HEK293T (cell line): ENCODE measurements at regions not wholly inside any gene's neighbourhood (a gene's known extent, or its start where the extent isn't known, plus 50 kb on each side); places are given as distances from the start of the nearest gene placed in this dataset.

Source experiments
- ARNT ChIP-seq: fragments of 450-650 bp; IDR thresholded peaks from 2 replicates; pipeline ENCODE4 v1.6.1; 2017; ENCODE audit warnings: mild to moderate bottlenecking
- FOXA1 ChIP-seq: fragments of 450-650 bp; IDR thresholded peaks from 2 replicates; pipeline ENCODE4 v1.6.1; 2016; ENCODE audit warnings: mild to moderate bottlenecking
- NFRKB ChIP-seq: fragments of 450-650 bp; IDR thresholded peaks from 2 replicates; pipeline ENCODE4 v1.6.1; 2016; ENCODE audit warnings: mild to moderate bottlenecking, moderate library complexity
- SP1 ChIP-seq: fragments of 450-650 bp; IDR thresholded peaks from 2 replicates; pipeline ENCODE4 v1.6.1; 2017
- SUZ12 ChIP-seq: fragments of 450-650 bp; IDR thresholded peaks from 2 replicates; pipeline ENCODE4 v1.6.1; 2016; ENCODE audit warnings: mild to moderate bottlenecking

GRCh38 chr4:54172156-54172555 is 56.9 kb upstream of the PDGFRA start:
- TF ChIP-seq FOXA1, result no peak
- TF ChIP-seq NFRKB, result no peak
- TF ChIP-seq ARNT, result no peak
- TF ChIP-seq SP1, result no peak
- no peak for TF ChIP-seq SUZ12
